SK-N-MC (cell line): ENCODE measurements at regions not wholly inside any gene's neighbourhood (a gene's known extent, or its start where the extent isn't known, plus 50 kb on each side); places are given as distances from the start of the nearest gene placed in this dataset.

Experiments used
- EZH2 ChIP-seq: fragments of 200-600 bp; sonication (generic); IDR thresholded peaks from one replicate; pipeline ENCODE4 v1.6.1; 2017; ENCODE audit warnings: antibody characterized with exemption
- FOXP2 ChIP-seq: optimal IDR thresholded peaks from 2 replicates; pipeline ENCODE3; 2011; ENCODE audit warnings: mild to moderate bottlenecking, moderate library complexity; ENCODE audit not compliant: insufficient read depth; ENCODE audit errors: extremely low read length, control extremely low read depth
- POLR2AphosphoS5 ChIP-seq: IDR thresholded peaks from 2 replicates; pipeline ENCODE4 v1.6.1; 2012; ENCODE audit warnings: mild to moderate bottlenecking, low read depth, low read length, borderline replicate concordance

- TF ChIP-seq EZH2 (no peak), POLR2AphosphoS5 (no peak), FOXP2 (no peak)
Measured at GRCh38 chr13:111486801-111487200, 166.4 kb downstream of the TEX29 start.
